ENCODE measurements at regions not wholly inside any gene's neighbourhood (a gene's known extent, or its start where the extent isn't known, plus 50 kb on each side); places are given as distances from the start of the nearest gene placed in this dataset.

DNA sequence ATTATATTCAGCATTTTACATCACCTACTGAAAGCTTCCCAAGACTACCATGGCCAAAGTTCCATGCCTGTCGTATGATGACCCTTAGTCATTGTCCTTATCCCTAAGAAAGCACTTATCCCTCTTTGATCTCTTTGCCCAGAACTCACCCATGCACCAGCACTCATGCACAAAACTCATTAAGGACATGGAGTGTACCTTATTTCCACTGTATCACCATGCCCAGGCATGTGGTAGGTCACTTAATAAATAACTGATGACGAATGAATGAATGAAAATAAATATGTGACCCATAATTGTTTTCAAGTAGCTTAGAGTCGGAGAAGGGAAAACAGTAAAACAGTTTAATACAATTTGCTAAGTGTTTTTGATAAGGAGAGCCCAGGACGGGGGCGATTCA, 220.1 kb downstream of the IKZF2 start:
- H3K9me3 ChIP-seq (ENCODE audit: insufficient read depth, low read length) = no peaks in the 10 kb centered on the region
- no peaks in the 10 kb centered on the region for H3K36me3 ChIP-seq (replicated peaks; ENCODE audit: low read depth, low read length)
- no peaks in the 10 kb centered on the region for H4K20me1 ChIP-seq (ENCODE audit: insufficient read depth, low read length)
- TF ChIP-seq EZH2phosphoT487 (IDR thresholded peaks at IDR 0.05; ENCODE audit: low read depth) = no peak
- TF ChIP-seq, protein P1, sequence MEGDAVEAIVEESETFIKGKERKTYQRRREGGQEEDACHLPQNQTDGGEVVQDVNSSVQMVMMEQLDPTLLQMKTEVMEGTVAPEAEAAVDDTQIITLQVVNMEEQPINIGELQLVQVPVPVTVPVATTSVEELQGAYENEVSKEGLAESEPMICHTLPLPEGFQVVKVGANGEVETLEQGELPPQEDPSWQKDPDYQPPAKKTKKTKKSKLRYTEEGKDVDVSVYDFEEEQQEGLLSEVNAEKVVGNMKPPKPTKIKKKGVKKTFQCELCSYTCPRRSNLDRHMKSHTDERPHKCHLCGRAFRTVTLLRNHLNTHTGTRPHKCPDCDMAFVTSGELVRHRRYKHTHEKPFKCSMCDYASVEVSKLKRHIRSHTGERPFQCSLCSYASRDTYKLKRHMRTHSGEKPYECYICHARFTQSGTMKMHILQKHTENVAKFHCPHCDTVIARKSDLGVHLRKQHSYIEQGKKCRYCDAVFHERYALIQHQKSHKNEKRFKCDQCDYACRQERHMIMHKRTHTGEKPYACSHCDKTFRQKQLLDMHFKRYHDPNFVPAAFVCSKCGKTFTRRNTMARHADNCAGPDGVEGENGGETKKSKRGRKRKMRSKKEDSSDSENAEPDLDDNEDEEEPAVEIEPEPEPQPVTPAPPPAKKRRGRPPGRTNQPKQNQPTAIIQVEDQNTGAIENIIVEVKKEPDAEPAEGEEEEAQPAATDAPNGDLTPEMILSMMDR (IDR thresholded peaks at IDR 0.05; ENCODE audit: low read depth, low read length) = no peak
- no peak overlapping the region for H2AFZ ChIP-seq (ENCODE audit: low read depth, low read length)
- no peak overlapping the region for H3K9ac ChIP-seq (ENCODE audit: low read length)
- H3K4me1 ChIP-seq (ENCODE audit: low read length) = no peaks in the 10 kb centered on the region
- no peak overlapping the region for H3K27ac ChIP-seq (ENCODE audit: low read length)
- H3K4me2 ChIP-seq (ENCODE audit: low read length) = no peak overlapping the region
- no peaks in the 10 kb centered on the region for H3K27me3 ChIP-seq (ENCODE audit: low read depth, low read length)
- no peak overlapping the region for H3K4me3 ChIP-seq (ENCODE audit: low read length)
- no peaks in the 10 kb centered on the region for H3K79me2 ChIP-seq (ENCODE audit: low read length)

DNA sequence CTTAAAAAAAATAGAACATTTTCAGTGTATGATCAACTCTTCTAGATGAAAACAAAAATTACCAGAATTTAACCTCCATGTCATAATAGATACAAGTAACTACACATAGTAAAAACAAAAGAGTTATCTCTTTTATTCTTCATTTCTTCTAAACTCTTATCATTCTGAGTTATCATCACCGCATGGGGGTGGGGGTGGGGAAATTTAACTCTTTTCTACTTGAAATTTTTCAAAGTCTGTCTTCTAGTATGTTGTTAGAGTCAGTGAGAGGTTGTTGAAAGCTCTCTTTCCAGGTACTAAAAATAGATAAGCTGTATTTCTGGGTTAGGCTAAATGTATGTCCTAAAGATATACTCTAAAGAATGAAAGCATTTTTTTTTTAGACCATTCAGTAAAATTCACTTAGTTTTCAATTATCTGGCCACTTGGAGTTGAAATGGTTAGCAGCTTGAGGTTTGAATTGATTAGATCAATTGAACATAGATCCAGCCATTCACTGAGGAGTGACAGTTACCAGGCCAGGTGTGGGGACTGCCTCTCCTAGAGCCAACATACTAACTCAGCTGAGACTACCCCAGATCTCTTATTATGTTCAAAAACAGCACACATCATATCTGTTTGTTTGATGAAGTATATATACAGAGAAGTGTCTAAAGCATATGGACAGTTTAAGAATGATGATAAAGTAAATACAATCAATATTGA, 220.7 kb downstream of the IKZF2 start:
- no peaks in the 10 kb centered on the region for H3K9me3 ChIP-seq (ENCODE audit: insufficient read depth, low read length)
- H3K79me2 ChIP-seq (ENCODE audit: low read length) = no peaks in the 10 kb centered on the region
- no peak overlapping the region for H3K4me3 ChIP-seq (ENCODE audit: low read length)
- H2AFZ ChIP-seq (ENCODE audit: low read depth, low read length) = no peak overlapping the region
- no peak overlapping the region for H3K9ac ChIP-seq (ENCODE audit: low read length)
- H3K27ac ChIP-seq (ENCODE audit: low read length) = no peak overlapping the region
- no peaks in the 10 kb centered on the region for H3K36me3 ChIP-seq (replicated peaks; ENCODE audit: low read depth, low read length)
- no peaks in the 10 kb centered on the region for H3K27me3 ChIP-seq (ENCODE audit: low read depth, low read length)
- no peak overlapping the region for H3K4me2 ChIP-seq (ENCODE audit: low read length)
- H4K20me1 ChIP-seq (ENCODE audit: insufficient read depth, low read length) = no peaks in the 10 kb centered on the region
- H3K4me1 ChIP-seq (ENCODE audit: low read length) = no peaks in the 10 kb centered on the region
- TF ChIP-seq EZH2phosphoT487 (IDR thresholded peaks at IDR 0.05; ENCODE audit: low read depth) = no peak
- TF ChIP-seq, protein P1 (IDR thresholded peaks at IDR 0.05; ENCODE audit: low read depth, low read length) = no peak

DNA sequence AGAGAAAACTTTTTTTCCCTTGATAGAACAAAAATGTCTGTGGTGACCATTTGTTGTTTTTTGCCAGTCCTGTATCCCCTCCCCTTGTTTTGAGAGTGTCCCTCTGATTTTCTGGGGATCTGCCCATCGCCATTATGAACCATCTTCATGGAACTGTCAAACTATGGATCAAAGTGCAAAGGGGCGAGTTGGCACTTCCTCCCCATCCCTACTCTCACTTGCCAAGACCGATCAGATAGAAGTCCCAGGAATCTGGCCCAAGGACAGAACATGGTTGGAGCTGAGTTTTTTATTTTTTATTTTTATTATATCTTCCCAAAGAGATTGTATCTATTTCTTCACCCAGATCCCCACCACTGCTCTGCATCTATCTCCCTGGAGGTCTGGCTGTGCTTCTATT, 221.4 kb downstream of the IKZF2 start:
- Histone ChIP-seq H4K20me1 (ENCODE audit: insufficient read depth, low read length) (no peaks in the 10 kb centered on the region), H3K4me1 (ENCODE audit: low read length) (no peaks in the 10 kb centered on the region), H2AFZ (ENCODE audit: low read depth, low read length) (no peak overlapping the region), H3K4me3 (ENCODE audit: low read length) (no peak overlapping the region), H3K27me3 (ENCODE audit: low read depth, low read length) (no peaks in the 10 kb centered on the region), H3K4me2 (ENCODE audit: low read length) (no peak overlapping the region), H3K79me2 (ENCODE audit: low read length) (no peaks in the 10 kb centered on the region), H3K9ac (ENCODE audit: low read length) (no peak overlapping the region), H3K36me3 (replicated peaks; ENCODE audit: low read depth, low read length) (no peaks in the 10 kb centered on the region), H3K27ac (ENCODE audit: low read length) (no peak overlapping the region), H3K9me3 (ENCODE audit: insufficient read depth, low read length) (no peaks in the 10 kb centered on the region)
- TF ChIP-seq EZH2phosphoT487 (IDR thresholded peaks at IDR 0.05; ENCODE audit: low read depth) = no peak
- TF ChIP-seq, protein P1 (IDR thresholded peaks at IDR 0.05; ENCODE audit: low read depth, low read length) = no peak

DNA sequence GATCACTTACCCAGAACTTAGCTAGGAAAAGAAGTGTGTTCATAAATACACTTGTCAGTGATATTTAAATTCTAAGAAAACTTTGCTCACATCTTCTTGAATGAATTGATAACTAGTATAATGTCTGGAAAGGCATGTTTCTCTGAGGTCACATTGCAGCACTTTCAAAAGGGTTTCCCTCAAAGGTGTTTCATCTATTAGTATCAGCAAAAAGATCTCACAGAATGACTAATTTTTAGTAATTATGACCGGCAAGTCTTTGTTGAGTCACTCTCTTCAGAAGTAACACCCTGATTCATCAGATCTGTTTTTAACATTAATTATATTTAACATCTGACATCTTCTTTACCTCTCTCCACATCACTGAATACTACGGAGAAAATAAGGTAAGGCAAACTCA, 222.3 kb downstream of the IKZF2 start:
- no peak overlapping the region for H3K9ac ChIP-seq (ENCODE audit: low read length)
- no peaks in the 10 kb centered on the region for H4K20me1 ChIP-seq (ENCODE audit: insufficient read depth, low read length)
- H3K4me3 ChIP-seq (ENCODE audit: low read length) = no peak overlapping the region
- no peaks in the 10 kb centered on the region for H3K36me3 ChIP-seq (replicated peaks; ENCODE audit: low read depth, low read length)
- no peak overlapping the region for H2AFZ ChIP-seq (ENCODE audit: low read depth, low read length)
- H3K27ac ChIP-seq (ENCODE audit: low read length) = no peak overlapping the region
- no peaks in the 10 kb centered on the region for H3K79me2 ChIP-seq (ENCODE audit: low read length)
- H3K4me2 ChIP-seq (ENCODE audit: low read length) = no peak overlapping the region
- H3K27me3 ChIP-seq (ENCODE audit: low read depth, low read length) = no peaks in the 10 kb centered on the region
- H3K9me3 ChIP-seq (ENCODE audit: insufficient read depth, low read length) = no peaks in the 10 kb centered on the region
- no peaks in the 10 kb centered on the region for H3K4me1 ChIP-seq (ENCODE audit: low read length)
- no peak for TF ChIP-seq EZH2phosphoT487 (IDR thresholded peaks at IDR 0.05; ENCODE audit: low read depth)
- TF ChIP-seq, protein P1 (IDR thresholded peaks at IDR 0.05; ENCODE audit: low read depth, low read length) = no peak

Measured in OCI-LY3 (cell line).